ENCODE measurements at regions not wholly inside any gene's neighbourhood (a gene's known extent, or its start where the extent isn't known, plus 50 kb on each side); places are given as distances from the start of the nearest gene placed in this dataset.
A peak's percentile ranks its signal among the peaks of the same experiment; 100 is the strongest.

DNA sequence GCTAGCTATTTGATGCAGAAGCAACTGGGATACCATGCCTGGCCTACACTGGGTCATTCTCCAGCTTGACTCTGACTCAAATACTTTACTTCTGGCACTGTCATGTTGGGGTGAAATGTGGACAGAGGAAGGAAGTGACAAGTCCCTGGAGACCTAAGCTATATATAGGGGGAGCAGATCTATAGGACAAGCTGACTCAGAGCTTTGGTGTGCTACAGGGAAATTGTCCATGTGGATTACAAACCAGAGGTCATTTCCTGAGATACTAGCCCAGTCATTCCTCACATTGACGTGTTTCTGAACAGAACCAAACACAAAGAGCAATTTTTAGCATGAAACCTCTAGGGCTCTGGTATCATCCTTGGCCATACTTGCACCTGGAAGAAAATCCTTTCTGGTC, 531.6 kb upstream of the CLINT1 start:
- 23 to 40% methylated on average over 1 of the region's 1 CpG for WGBS, 2 donors
- Histone ChIP-seq H3K27ac (peak overlapping the region in 1 of 10 donors; percentile 0), H3K27me3 (no peaks in the 10 kb centered on the region), H3K4me3 (no peak overlapping the region), H3K4me1 (peaks cover 0 to 11% (median 0%) of the 10 kb centered on the region in 9 donors), H3K36me3 (no peaks in the 10 kb centered on the region), H3K9me3 (peaks cover 0 to 5% (median 2%) of the 10 kb centered on the region in 11 donors)
- ATAC-seq (peak in 4 of 8 donors; percentile 45 to 73 (median 52)), DNase-seq (no peak)
- TF ChIP-seq, protein P1, sequence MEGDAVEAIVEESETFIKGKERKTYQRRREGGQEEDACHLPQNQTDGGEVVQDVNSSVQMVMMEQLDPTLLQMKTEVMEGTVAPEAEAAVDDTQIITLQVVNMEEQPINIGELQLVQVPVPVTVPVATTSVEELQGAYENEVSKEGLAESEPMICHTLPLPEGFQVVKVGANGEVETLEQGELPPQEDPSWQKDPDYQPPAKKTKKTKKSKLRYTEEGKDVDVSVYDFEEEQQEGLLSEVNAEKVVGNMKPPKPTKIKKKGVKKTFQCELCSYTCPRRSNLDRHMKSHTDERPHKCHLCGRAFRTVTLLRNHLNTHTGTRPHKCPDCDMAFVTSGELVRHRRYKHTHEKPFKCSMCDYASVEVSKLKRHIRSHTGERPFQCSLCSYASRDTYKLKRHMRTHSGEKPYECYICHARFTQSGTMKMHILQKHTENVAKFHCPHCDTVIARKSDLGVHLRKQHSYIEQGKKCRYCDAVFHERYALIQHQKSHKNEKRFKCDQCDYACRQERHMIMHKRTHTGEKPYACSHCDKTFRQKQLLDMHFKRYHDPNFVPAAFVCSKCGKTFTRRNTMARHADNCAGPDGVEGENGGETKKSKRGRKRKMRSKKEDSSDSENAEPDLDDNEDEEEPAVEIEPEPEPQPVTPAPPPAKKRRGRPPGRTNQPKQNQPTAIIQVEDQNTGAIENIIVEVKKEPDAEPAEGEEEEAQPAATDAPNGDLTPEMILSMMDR (IDR thresholded peaks at IDR 0.05), result no peak
- intact Hi-C loops (cut with DNase I), result no loop called here

DNA sequence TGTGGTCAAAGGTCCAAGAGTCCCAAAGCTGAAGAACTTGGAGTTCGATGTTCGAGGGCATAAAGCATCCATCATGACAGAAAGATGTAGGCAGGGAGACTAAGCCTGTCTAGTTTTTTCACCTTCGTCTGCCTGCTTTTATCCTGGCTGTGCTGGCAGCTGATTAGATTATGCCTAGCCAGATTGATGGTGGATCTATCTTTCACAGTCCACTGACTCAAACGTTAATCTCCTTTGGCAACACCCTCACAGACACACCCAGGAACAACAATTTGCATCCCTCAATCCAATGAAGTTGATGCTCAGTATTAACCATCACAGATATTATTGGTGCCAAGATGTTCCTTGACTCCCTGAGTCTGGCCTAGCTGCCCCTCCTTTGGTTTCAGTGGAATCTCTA, 530.8 kb upstream of the CLINT1 start:
- Histone ChIP-seq H3K4me3 (no peak overlapping the region), H3K9me3 (peaks cover 0 to 13% (median 4%) of the 10 kb centered on the region in 11 donors), H3K4me1 (peaks cover 0 to 17% (median 0%) of the 10 kb centered on the region in 9 donors), H3K27me3 (no peaks in the 10 kb centered on the region), H3K36me3 (no peaks in the 10 kb centered on the region), H3K27ac (no peak overlapping the region)
- TF ChIP-seq, protein P1 (IDR thresholded peaks at IDR 0.05), result no peak
- no peak for ATAC-seq
- intact Hi-C loops (cut with DNase I), result no loop called here
- DNase-seq, result no peak
- WGBS, 2 donors, result 80 to 81% methylated on average over 4 of the region's 4 CpGs

DNA sequence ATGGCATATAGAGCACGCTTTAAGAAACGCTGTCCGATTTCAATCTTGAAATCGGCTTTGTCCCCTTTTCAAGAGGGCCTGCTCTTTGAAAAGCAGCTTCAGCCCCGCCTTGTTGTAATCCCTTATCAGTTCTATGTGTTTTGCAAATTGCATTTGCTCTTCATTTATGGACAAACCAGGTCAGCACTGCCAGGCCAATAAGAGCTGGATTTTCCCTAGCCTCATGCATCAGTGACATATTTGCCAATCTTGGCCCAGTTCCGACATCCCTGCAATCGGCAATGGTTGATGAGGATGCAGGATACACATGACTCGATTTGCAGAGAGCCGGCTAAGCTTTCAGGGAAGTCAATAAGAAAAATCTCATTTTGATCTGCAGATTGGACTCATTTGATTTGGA, 529.1 kb upstream of the CLINT1 start:
- WGBS, 2 donors, result 91 to 93% methylated on average over 9 of the region's 9 CpGs
- no peak overlapping the region for H3K27ac ChIP-seq
- DNase-seq (no peak), ATAC-seq (no peak)
- H3K27me3 ChIP-seq, result no peaks in the 10 kb centered on the region
- intact Hi-C loops (cut with DNase I), result no loop called here
- H3K4me3 ChIP-seq, result no peak overlapping the region
- H3K4me1 ChIP-seq, result peaks cover 0 to 34% (median 3%) of the 10 kb centered on the region in 9 donors
- TF ChIP-seq, protein P1 (IDR thresholded peaks at IDR 0.05), result no peak
- peaks cover 0 to 14% (median 4%) of the 10 kb centered on the region in 11 donors for H3K9me3 ChIP-seq
- H3K36me3 ChIP-seq, result no peaks in the 10 kb centered on the region

DNA sequence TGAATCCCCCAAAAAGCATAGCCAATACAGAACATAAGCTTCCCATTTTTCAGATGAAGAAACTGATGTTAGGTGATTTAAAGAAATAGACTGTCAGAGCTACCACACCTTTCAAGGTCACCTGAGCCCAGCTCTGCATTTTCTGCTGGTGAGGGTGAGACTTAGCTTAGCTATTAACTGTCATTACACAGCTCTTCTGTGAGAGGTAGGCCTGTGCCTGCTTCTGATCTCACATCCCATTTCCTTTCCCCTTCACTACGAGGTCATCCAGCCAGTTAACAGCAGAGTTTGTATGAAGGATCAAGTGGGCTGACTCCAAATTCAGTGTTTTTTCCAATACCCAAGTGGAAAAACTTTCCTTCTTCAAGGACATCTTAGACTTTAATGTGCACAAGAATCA, 528.6 kb upstream of the CLINT1 start:
- no peaks in the 10 kb centered on the region for H3K27me3 ChIP-seq
- H3K27ac ChIP-seq, result no peak overlapping the region
- ATAC-seq (no peak), DNase-seq (no peak)
- TF ChIP-seq, protein P1 (IDR thresholded peaks at IDR 0.05), result no peak
- H3K9me3 ChIP-seq, result peaks cover 0 to 14% (median 4%) of the 10 kb centered on the region in 11 donors
- WGBS, 2 donors, result 33 to 59% methylated on average over 1 of the region's 1 CpG
- intact Hi-C loops (cut with DNase I), result no loop called here
- H3K36me3 ChIP-seq, result no peaks in the 10 kb centered on the region
- no peak overlapping the region for H3K4me3 ChIP-seq
- H3K4me1 ChIP-seq, result peaks cover 0 to 39% (median 8%) of the 10 kb centered on the region in 9 donors
